ENCODE measurements at regions not wholly inside any gene's neighbourhood (a gene's known extent, or its start where the extent isn't known, plus 50 kb on each side); places are given as distances from the start of the nearest gene placed in this dataset.

DNA sequence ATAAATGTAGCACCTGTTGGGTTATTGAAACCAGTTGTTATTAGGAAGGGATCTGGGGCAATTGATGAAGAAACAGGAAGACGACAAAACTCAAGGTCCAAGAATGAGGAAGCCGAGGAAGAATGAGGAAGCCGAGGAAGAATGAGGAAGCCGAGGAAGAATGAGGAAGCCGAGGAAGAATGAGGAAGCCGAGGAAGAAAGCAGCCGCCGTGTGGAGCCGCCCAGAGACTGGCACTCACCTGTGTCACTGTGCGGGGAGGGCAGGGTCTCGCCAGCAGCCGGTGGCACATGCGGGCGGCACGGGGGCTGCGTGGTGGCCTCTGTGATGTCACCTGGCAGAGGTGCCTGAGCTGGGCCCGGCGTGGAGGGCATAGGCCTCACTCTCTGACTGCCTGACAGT, 71.1 kb upstream of the CFAP46 start:
- TF ChIP-seq POLR2A (IDR thresholded peaks at IDR 0.05; ENCODE audit: low read length) (no peak), GATA1 (IDR thresholded peaks at IDR 0.05; ENCODE audit: low read depth, low read length) (no peak)
